Lower leg skin (tissue), 3 donors: ENCODE measurements at regions not wholly inside any gene's neighbourhood (a gene's known extent, or its start where the extent isn't known, plus 50 kb on each side); places are given as distances from the start of the nearest gene placed in this dataset.

Experiments
- CTCF ChIP-seq, 3 donors: fragments of 450-650 bp; IDR thresholded peaks; one replicate each; pipeline ENCODE4 v1.5.1; 2016; ENCODE audit warnings: antibody characterized with exemption in 3 of 3, mild to moderate bottlenecking in 3 of 3, moderate library complexity in 2 of 3
- POLR2A ChIP-seq, 2 donors: fragments of 450-650 bp; IDR thresholded peaks; one replicate each; pipeline ENCODE4 v1.6.1; 2016 to 2017; ENCODE audit warnings: antibody characterized with exemption in 2 of 2, mild to moderate bottlenecking in 1 of 2, moderate library complexity in 1 of 2

GRCh38 chr12:92582893-92583292 is 119.9 kb upstream of the PLEKHG7 start:
- no peak for TF ChIP-seq CTCF (IDR thresholded peaks at IDR 0.05)
- TF ChIP-seq POLR2A (IDR thresholded peaks at IDR 0.05): no peak
